ENCODE measurements at regions not wholly inside any gene's neighbourhood (a gene's known extent, or its start where the extent isn't known, plus 50 kb on each side); places are given as distances from the start of the nearest gene placed in this dataset.
"Not testable (repeated sequence)": the region's sequence is repeated elsewhere in the genome, so short reads cannot be mapped to it uniquely, and the experiment has no call there.

DNA sequence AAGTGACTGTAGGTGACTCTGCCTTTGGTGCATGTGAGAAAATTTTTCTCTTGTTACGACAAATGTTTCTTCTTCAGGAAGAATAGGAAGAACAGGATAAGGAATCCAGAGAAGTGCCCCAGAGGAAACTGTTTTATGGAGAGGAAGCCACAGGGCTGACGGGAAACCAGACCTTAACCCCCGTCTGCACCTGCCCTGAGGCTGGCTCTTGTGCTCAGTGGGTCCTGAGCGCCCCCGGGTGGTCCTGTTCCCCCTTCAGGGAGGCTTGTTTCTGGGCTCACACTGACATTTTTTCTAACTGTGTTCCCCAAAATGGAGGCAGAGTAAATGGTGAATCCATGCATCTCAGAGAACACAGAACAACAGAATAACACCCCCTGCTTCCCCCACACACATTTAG lies 691.8 kb downstream of the TMEM121 start:
- Histone ChIP-seq H3K4me3 (ENCODE audit: low read length) (no peak overlapping the region), H2AFZ (ENCODE audit: low read depth, low read length) (no peak overlapping the region), H3K4me1 (ENCODE audit: insufficient read depth, low read length) (no peaks in the 10 kb centered on the region), H3K27me3 (ENCODE audit: insufficient read depth, low read length) (no peaks in the 10 kb centered on the region), H3K9me3 (ENCODE audit: low read length) (no peaks in the 10 kb centered on the region), H3K36me3 (ENCODE audit: insufficient read depth, low read length) (no peaks in the 10 kb centered on the region)

DNA sequence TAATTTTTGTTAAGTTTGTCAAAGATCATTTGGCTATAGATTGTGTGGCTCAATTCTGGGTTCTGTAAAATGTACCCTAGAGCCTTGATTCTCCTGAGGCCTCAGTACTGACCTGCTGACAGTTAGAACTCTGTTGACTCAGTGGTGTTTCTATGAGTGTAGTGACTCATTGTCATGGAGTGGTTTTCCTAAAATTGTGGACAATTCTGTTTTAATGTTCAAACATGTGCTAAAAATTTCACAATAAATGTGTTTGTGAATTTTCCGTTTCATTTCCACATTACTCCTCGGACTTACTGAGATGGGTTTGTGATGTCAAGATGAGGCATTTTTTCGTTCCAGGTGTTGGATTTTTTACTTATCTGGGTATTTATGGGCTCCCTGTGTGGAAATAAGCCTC lies 695.9 kb downstream of the TMEM121 start:
- no peaks in the 10 kb centered on the region for H3K36me3 ChIP-seq (ENCODE audit: insufficient read depth, low read length)
- no peaks in the 10 kb centered on the region for H3K9me3 ChIP-seq (ENCODE audit: low read length)
- no peaks in the 10 kb centered on the region for H3K27me3 ChIP-seq (ENCODE audit: insufficient read depth, low read length)
- H3K4me3 ChIP-seq (ENCODE audit: low read length) = no peak overlapping the region
- H2AFZ ChIP-seq (ENCODE audit: low read depth, low read length) = no peak overlapping the region
- H3K4me1 ChIP-seq (ENCODE audit: insufficient read depth, low read length) = no peaks in the 10 kb centered on the region

- Histone ChIP-seq H2AFZ (ENCODE audit: low read depth, low read length) (no peak overlapping the region), H3K36me3 (ENCODE audit: insufficient read depth, low read length) (no peaks in the 10 kb centered on the region), H3K4me3 (ENCODE audit: low read length) (no peak overlapping the region), H3K9me3 (ENCODE audit: low read length) (no peaks in the 10 kb centered on the region), H3K4me1 (ENCODE audit: insufficient read depth, low read length) (no peaks in the 10 kb centered on the region), H3K27me3 (ENCODE audit: insufficient read depth, low read length) (no peaks in the 10 kb centered on the region)
These were observed 696.3 kb downstream of the TMEM121 start for GRCh38 chr14:106222731-106223130.

GRCh38 chr14:106227793-106228192 lies 701.4 kb downstream of the TMEM121 start:
- Histone ChIP-seq H3K36me3 (ENCODE audit: insufficient read depth, low read length) (no peaks in the 10 kb centered on the region), H3K4me1 (ENCODE audit: insufficient read depth, low read length) (no peaks in the 10 kb centered on the region), H3K27me3 (ENCODE audit: insufficient read depth, low read length) (no peaks in the 10 kb centered on the region), H2AFZ (ENCODE audit: low read depth, low read length) (no peak overlapping the region), H3K9me3 (ENCODE audit: low read length) (no peaks in the 10 kb centered on the region), H3K4me3 (ENCODE audit: low read length) (no peak overlapping the region)

GRCh38 chr14:106228541-106229158 lies 702.3 kb downstream of the TMEM121 start:
- Histone ChIP-seq H3K36me3 (ENCODE audit: insufficient read depth, low read length) (no peaks in the 10 kb centered on the region), H2AFZ (ENCODE audit: low read depth, low read length) (no peak overlapping the region), H3K4me1 (ENCODE audit: insufficient read depth, low read length) (no peaks in the 10 kb centered on the region), H3K9me3 (ENCODE audit: low read length) (no peaks in the 10 kb centered on the region), H3K4me3 (ENCODE audit: low read length) (no peak overlapping the region), H3K27me3 (ENCODE audit: insufficient read depth, low read length) (no peaks in the 10 kb centered on the region)

DNA sequence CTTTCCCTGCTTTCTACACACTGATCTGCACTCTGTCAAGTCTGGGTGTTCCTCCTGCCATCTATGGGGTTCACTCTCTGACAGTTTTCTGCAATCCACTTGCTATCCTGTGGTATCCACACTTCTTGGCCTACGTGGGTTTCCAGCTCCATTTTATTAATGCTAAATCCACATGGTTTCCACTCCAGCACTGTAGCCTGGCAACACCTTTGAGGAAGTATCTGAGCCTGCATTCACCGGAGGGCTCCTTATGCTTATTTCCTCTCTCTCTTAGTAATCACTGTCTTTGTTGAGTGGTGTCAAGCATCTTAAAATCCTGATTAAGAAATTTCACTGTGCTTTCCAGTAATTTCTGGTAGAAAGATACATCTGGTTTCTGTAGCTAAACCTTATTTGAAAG lies 703.7 kb downstream of the TMEM121 start:
- H3K36me3 ChIP-seq (ENCODE audit: insufficient read depth, low read length) = no peaks in the 10 kb centered on the region
- no peaks in the 10 kb centered on the region for H3K9me3 ChIP-seq (ENCODE audit: low read length)
- no peak overlapping the region for H3K4me3 ChIP-seq (ENCODE audit: low read length)
- H2AFZ ChIP-seq (ENCODE audit: low read depth, low read length) = no peak overlapping the region
- H3K27me3 ChIP-seq (ENCODE audit: insufficient read depth, low read length) = no peaks in the 10 kb centered on the region
- H3K4me1 ChIP-seq (ENCODE audit: insufficient read depth, low read length) = no peaks in the 10 kb centered on the region

GRCh38 chr14:106233191-106233590 lies 706.8 kb downstream of the TMEM121 start:
- H3K36me3 ChIP-seq (ENCODE audit: insufficient read depth, low read length); H2AFZ ChIP-seq (ENCODE audit: low read depth, low read length); H3K4me1 ChIP-seq (ENCODE audit: insufficient read depth, low read length); H3K4me3 ChIP-seq (ENCODE audit: low read length); H3K9me3 ChIP-seq (ENCODE audit: low read length); H3K27me3 ChIP-seq (ENCODE audit: insufficient read depth, low read length): not testable (repeated sequence)

DNA sequence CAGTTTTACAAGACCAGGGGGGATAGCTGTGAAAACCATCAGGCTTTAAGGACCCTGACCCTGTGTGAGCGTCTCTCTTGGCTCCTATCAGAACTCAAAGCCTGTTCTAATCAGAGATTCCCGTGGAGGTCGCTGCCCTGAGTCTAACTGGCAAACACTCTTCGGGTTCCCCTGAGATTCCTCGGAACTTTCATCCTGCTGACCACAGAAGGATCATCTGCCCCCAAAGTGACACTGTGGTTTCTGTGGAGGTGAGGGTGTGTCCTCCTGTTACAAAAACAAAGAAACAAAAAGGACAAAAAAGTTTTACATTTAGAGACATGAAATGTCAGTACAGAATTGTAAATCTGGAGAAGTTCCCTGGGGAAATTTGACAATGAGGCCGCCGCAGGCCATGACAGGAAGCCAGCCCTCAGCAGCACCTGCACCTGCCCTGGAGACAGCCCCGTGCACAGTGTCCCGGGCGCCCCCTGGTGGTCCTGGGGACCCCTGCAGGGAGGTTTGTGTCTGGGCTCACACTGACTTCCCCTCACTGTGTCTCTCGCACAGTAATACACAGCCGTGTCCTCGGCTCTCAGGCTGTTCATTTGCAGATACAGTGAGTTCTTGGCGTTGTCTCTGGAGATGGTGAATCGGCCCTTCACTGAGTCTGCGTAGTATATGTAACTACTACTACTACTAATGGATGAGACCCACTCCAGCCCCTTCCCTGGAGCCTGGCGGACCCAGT lies 708.3 kb downstream of the TMEM121 start:
- H3K9me3 ChIP-seq (ENCODE audit: low read length); H2AFZ ChIP-seq (ENCODE audit: low read depth, low read length); H3K4me3 ChIP-seq (ENCODE audit: low read length); H3K36me3 ChIP-seq (ENCODE audit: insufficient read depth, low read length); H3K27me3 ChIP-seq (ENCODE audit: insufficient read depth, low read length); H3K4me1 ChIP-seq (ENCODE audit: insufficient read depth, low read length): not testable (repeated sequence)

GRCh38 chr14:106235356-106236159 lies 709.2 kb downstream of the TMEM121 start:
- Histone ChIP-seq H3K4me1 (ENCODE audit: insufficient read depth, low read length) (no peaks in the 10 kb centered on the region), H3K4me3 (ENCODE audit: low read length) (no peak overlapping the region), H3K36me3 (ENCODE audit: insufficient read depth, low read length) (no peaks in the 10 kb centered on the region), H3K9me3 (ENCODE audit: low read length) (no peaks in the 10 kb centered on the region), H2AFZ (ENCODE audit: low read depth, low read length) (no peak overlapping the region), H3K27me3 (ENCODE audit: insufficient read depth, low read length) (no peaks in the 10 kb centered on the region)

DNA sequence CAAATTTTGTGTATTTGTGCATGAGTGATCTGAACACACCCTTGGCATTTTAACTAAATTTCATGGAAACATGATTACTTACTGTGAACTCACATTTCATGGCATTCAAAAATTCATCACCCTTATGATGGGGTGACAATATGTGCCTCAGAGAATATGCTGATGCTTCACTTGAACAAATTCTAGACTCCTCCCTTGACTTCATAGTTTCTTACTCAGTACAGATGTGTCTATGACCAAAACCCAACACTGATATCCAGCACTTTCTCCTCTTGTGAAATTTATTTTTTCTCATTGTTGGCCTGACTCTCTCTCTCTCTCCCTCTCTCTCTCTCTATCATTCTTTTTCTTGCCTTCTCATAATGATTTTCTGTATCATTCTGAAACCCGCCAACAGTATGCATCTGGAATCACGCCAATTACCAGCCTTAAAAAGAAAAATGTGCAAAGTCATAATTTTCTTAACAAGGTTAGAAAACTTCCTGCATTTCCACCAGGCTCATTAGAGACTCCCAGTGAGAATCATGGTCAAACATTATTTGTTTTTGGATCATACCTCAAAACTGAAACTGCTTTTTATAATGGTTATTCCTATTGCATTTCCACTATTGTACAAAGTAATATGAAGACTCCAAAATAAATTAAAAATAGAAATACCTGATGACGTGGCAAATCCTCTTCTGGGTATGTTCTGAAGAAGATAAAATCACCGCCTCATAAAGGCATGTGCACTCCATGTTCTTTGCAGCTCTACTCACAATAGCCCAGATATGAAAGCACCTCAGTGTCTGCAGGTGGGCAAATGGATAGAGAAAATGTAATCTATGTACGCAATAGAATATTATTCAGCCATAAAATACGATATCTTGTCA lies 722.2 kb downstream of the TMEM121 start:
- Histone ChIP-seq H2AFZ (ENCODE audit: low read depth, low read length) (no peak overlapping the region), H3K9me3 (ENCODE audit: low read length) (no peaks in the 10 kb centered on the region), H3K4me3 (ENCODE audit: low read length) (no peak overlapping the region), H3K4me1 (ENCODE audit: insufficient read depth, low read length) (no peaks in the 10 kb centered on the region), H3K27me3 (ENCODE audit: insufficient read depth, low read length) (no peaks in the 10 kb centered on the region), H3K36me3 (ENCODE audit: insufficient read depth, low read length) (no peaks in the 10 kb centered on the region)

- not testable (repeated sequence) for H3K27me3 ChIP-seq (ENCODE audit: insufficient read depth, low read length); H3K36me3 ChIP-seq (ENCODE audit: insufficient read depth, low read length); H3K9me3 ChIP-seq (ENCODE audit: low read length); H2AFZ ChIP-seq (ENCODE audit: low read depth, low read length); H3K4me3 ChIP-seq (ENCODE audit: low read length); H3K4me1 ChIP-seq (ENCODE audit: insufficient read depth, low read length)
These were observed 727.6 kb downstream of the TMEM121 start for GRCh38 chr14:106253995-106254394.

DNA sequence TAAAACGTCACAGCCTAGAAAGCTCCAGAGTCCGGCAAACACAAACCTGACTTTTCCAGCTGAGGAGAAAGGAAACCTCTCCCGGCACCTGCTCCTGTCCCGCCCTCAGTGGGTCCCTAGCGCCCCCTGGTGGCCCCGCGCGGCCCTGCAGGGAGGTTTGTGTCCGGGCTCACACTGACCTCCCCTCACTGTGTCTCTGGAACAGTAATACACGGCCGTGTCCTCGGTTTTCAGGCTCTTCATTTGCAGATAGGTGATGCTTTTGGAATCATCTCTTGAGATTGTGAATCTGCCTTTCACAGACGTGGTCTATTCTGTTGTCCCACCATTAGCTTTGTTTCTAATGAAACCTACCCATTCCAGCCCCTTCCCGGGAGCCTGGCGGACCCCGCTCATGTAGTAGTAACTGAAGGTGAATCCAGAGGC lies 731.2 kb downstream of the TMEM121 start:
- H2AFZ ChIP-seq (ENCODE audit: low read depth, low read length); H3K27me3 ChIP-seq (ENCODE audit: insufficient read depth, low read length); H3K4me1 ChIP-seq (ENCODE audit: insufficient read depth, low read length); H3K36me3 ChIP-seq (ENCODE audit: insufficient read depth, low read length); H3K9me3 ChIP-seq (ENCODE audit: low read length); H3K4me3 ChIP-seq (ENCODE audit: low read length): not testable (repeated sequence)

All from neuron (in vitro differentiated cells).